WTC11 (cell line): ENCODE measurements at regions not wholly inside any gene's neighbourhood (a gene's known extent, or its start where the extent isn't known, plus 50 kb on each side); places are given as distances from the start of the nearest gene placed in this dataset.

Source experiments
- ATAC-seq: fragments of 200-7000 bp; cut with Tn5 transposase; 2 replicates; pipeline ENCODE4 v1.10.0; 2021; ENCODE audit warnings: mild to moderate bottlenecking, moderate library complexity
- CTCF ChIA-PET: fragments of 300-600 bp; sonication (Branson Sonifier 250); formaldehyde crosslinking; loops from one replicate; lab custom pipeline; 2021; ENCODE audit warnings: antibody characterized with exemption; lab: Charles Lee
- POLR2A ChIA-PET: fragments of 350-600 bp; sonication (Branson Sonifier 250); formaldehyde crosslinking; loops from one replicate; lab custom pipeline; 2021; ENCODE audit warnings: antibody characterized with exemption; lab: Charles Lee
- DNase-seq: peaks from one replicate; pipeline ENCODE4 v3.0.0; 2021; ENCODE audit warnings: low spot score
- H3K27ac Mint-ChIP-seq: 2 replicates; pipeline ENCODE4 v1.8.0; 2021; ENCODE audit warnings: mixed read lengths
- H3K27me3 Mint-ChIP-seq: 2 replicates; pipeline ENCODE4 v1.8.0; 2021; ENCODE audit warnings: low read depth, mild to moderate bottlenecking, moderate library complexity, mixed read lengths
- H3K36me3 Mint-ChIP-seq: 2 replicates; pipeline ENCODE4 v1.8.0; 2021; ENCODE audit warnings: mixed read lengths
- H3K4me1 Mint-ChIP-seq: 2 replicates; pipeline ENCODE4 v1.8.0; 2022; ENCODE audit warnings: mixed read lengths
- H3K4me3 Mint-ChIP-seq: 2 replicates; pipeline ENCODE4 v1.8.0; 2021; ENCODE audit warnings: mild to moderate bottlenecking, moderate library complexity, mixed read lengths
- H3K9me3 Mint-ChIP-seq: 2 replicates; pipeline ENCODE4 v1.8.0; 2021; ENCODE audit warnings: mixed read lengths
- CREM ChIP-seq: sonication (generic); formaldehyde crosslinking; IDR thresholded peaks from 2 replicates; pipeline ENCODE4 v1.8.1; 2022; ENCODE audit warnings: mild to moderate bottlenecking, missing genetic modification reagents, moderate library complexity
- GTF2I ChIP-seq: fragments of 250-450 bp; sonication (Bioruptor Pico); conservative IDR thresholded peaks from 2 replicates; pipeline ENCODE4 v1.4.0; 2021; ENCODE audit warnings: mild to moderate bottlenecking
- KAT7 ChIP-seq: sonication (generic); formaldehyde crosslinking; IDR thresholded peaks from 2 replicates; pipeline ENCODE4 v1.8.1; 2023; ENCODE audit warnings: missing genetic modification reagents, mild to moderate bottlenecking, borderline replicate concordance
- NFYB ChIP-seq: sonication (generic); formaldehyde crosslinking; conservative IDR thresholded peaks from 2 replicates; pipeline ENCODE4 v1.8.0; 2022; ENCODE audit warnings: low read depth, missing genetic modification reagents
- PRDM15 ChIP-seq: sonication (generic); formaldehyde crosslinking; IDR thresholded peaks from 2 replicates; pipeline ENCODE4 v1.8.0; 2022; ENCODE audit warnings: missing genetic modification reagents
- STAT6 ChIP-seq: sonication (generic); formaldehyde crosslinking; conservative IDR thresholded peaks from 2 replicates; pipeline ENCODE4 v1.8.1; 2023; ENCODE audit warnings: mild to moderate bottlenecking, low read depth, missing genetic modification reagents, moderate library complexity
- TEAD1 ChIP-seq: sonication (generic); formaldehyde crosslinking; IDR thresholded peaks from 2 replicates; pipeline ENCODE4 v1.8.0; 2022; ENCODE audit warnings: mild to moderate bottlenecking, missing genetic modification reagents
- TEAD4 ChIP-seq: sonication (generic); formaldehyde crosslinking; IDR thresholded peaks from 2 replicates; pipeline ENCODE4 v1.8.0; 2022; ENCODE audit warnings: mild to moderate bottlenecking, missing genetic modification reagents
- ZNF281 ChIP-seq: sonication (generic); formaldehyde crosslinking; IDR thresholded peaks from 2 replicates; pipeline ENCODE4 v1.8.0; 2023; ENCODE audit warnings: mild to moderate bottlenecking, missing genetic modification reagents
- TF ChIP-seq, protein P1 (sequence below): fragments of 250-450 bp; sonication (Bioruptor Pico); IDR thresholded peaks from 2 replicates; pipeline ENCODE4 v1.9.0; 2021; ENCODE audit warnings: mild to moderate bottlenecking
- TF ChIP-seq, protein P2 (sequence below): sonication (generic); formaldehyde crosslinking; IDR thresholded peaks from 2 replicates; pipeline ENCODE4 v1.8.0; 2022; ENCODE audit warnings: mild to moderate bottlenecking, missing genetic modification reagents
- TF ChIP-seq, protein P3 (sequence below): fragments of 200-600 bp; IDR thresholded peaks from 2 replicates; pipeline ENCODE4 v1.8.0; 2022; ENCODE audit warnings: antibody characterized with exemption
- TF ChIP-seq, protein P4 (sequence below): fragments of 250-450 bp; sonication (Bioruptor Pico); IDR thresholded peaks from 2 replicates; pipeline ENCODE4 v2.1.2; 2022; ENCODE audit warnings: mild to moderate bottlenecking, moderate library complexity
- TF ChIP-seq, protein P5 (sequence below): fragments of 250-450 bp; sonication (Bioruptor Pico); IDR thresholded peaks from 2 replicates; pipeline ENCODE4 v1.8.0; 2021; ENCODE audit warnings: mild to moderate bottlenecking

DNA sequence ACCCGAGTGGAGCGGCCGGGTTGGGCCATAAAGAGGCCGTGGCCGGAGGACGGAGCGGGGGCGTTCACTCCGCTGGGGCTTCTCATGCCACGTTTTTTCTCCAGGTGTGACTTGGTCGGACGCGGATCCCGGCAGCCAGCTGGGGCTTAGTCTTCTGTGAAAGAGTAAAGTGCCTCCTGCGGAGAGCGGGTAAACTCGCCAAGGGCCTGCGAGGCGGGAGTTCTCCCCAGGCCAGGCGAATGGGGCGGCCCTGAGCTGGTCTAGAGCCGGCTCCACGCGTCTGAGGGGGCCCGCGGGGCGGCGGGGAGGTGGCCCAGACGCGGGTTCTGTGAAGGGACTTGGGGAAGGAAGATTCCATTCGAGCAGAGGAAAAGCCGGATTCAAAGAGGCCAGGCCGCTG lies 86.3 kb upstream of the VIPR2 start (continued):
- no peak for TF ChIP-seq PRDM15 (CRISPR knock-in tag)
- TF ChIP-seq CREM (CRISPR knock-in tag), result no peak
- TF ChIP-seq ZNF281 (CRISPR knock-in tag), result no peak
- TF ChIP-seq STAT6 (CRISPR knock-in tag), result no peak
- no peak for TF ChIP-seq TEAD1 (CRISPR knock-in tag)
- TF ChIP-seq, protein P1, sequence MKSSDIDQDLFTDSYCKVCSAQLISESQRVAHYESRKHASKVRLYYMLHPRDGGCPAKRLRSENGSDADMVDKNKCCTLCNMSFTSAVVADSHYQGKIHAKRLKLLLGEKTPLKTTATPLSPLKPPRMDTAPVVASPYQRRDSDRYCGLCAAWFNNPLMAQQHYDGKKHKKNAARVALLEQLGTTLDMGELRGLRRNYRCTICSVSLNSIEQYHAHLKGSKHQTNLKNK (CRISPR knock-in tag), result no peak
- TF ChIP-seq, protein P2, sequence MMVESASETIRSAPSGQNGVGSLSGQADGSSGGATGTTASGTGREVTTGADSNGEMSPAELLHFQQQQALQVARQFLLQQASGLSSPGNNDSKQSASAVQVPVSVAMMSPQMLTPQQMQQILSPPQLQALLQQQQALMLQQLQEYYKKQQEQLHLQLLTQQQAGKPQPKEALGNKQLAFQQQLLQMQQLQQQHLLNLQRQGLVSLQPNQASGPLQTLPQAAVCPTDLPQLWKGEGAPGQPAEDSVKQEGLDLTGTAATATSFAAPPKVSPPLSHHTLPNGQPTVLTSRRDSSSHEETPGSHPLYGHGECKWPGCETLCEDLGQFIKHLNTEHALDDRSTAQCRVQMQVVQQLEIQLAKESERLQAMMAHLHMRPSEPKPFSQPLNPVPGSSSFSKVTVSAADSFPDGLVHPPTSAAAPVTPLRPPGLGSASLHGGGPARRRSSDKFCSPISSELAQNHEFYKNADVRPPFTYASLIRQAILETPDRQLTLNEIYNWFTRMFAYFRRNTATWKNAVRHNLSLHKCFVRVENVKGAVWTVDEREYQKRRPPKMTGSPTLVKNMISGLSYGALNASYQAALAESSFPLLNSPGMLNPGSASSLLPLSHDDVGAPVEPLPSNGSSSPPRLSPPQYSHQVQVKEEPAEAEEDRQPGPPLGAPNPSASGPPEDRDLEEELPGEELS (CRISPR knock-in tag), result no peak
- TF ChIP-seq, protein P3, sequence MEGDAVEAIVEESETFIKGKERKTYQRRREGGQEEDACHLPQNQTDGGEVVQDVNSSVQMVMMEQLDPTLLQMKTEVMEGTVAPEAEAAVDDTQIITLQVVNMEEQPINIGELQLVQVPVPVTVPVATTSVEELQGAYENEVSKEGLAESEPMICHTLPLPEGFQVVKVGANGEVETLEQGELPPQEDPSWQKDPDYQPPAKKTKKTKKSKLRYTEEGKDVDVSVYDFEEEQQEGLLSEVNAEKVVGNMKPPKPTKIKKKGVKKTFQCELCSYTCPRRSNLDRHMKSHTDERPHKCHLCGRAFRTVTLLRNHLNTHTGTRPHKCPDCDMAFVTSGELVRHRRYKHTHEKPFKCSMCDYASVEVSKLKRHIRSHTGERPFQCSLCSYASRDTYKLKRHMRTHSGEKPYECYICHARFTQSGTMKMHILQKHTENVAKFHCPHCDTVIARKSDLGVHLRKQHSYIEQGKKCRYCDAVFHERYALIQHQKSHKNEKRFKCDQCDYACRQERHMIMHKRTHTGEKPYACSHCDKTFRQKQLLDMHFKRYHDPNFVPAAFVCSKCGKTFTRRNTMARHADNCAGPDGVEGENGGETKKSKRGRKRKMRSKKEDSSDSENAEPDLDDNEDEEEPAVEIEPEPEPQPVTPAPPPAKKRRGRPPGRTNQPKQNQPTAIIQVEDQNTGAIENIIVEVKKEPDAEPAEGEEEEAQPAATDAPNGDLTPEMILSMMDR, result no peak

GRCh38 chr7:159229683-159230475 lies 85.2 kb upstream of the VIPR2 start:
- no peak for ATAC-seq
- Mint-ChIP-seq H3K4me1 (0 out of 2 replicates have a peak, but pooled peaks cover 4% of the 10 kb centered on the region), H3K4me3 (no peak overlapping the region), H3K27ac (no peak overlapping the region), H3K27me3 (no peaks in the 10 kb centered on the region), H3K36me3 (no peaks in the 10 kb centered on the region), H3K9me3 (no peaks in the 10 kb centered on the region; the same call in 1 of the 2 replicates)
- ChIA-PET CTCF (no interaction called here), POLR2A (no interaction called here)
- DNase-seq, result no peak
- TF ChIP-seq, protein P4, sequence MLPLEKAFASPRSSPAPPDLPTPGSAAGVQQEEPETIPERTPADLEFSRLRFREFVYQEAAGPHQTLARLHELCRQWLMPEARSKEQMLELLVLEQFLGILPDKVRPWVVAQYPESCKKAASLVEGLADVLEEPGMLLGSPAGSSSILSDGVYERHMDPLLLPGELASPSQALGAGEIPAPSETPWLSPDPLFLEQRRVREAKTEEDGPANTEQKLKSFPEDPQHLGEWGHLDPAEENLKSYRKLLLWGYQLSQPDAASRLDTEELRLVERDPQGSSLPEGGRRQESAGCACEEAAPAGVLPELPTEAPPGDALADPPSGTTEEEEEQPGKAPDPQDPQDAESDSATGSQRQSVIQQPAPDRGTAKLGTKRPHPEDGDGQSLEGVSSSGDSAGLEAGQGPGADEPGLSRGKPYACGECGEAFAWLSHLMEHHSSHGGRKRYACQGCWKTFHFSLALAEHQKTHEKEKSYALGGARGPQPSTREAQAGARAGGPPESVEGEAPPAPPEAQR, result no peak
- TF ChIP-seq, protein P5, sequence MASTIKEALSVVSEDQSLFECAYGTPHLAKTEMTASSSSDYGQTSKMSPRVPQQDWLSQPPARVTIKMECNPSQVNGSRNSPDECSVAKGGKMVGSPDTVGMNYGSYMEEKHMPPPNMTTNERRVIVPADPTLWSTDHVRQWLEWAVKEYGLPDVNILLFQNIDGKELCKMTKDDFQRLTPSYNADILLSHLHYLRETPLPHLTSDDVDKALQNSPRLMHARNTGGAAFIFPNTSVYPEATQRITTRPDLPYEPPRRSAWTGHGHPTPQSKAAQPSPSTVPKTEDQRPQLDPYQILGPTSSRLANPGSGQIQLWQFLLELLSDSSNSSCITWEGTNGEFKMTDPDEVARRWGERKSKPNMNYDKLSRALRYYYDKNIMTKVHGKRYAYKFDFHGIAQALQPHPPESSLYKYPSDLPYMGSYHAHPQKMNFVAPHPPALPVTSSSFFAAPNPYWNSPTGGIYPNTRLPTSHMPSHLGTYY, result no peak
- TF ChIP-seq GTF2I (CRISPR knock-in tag) (no peak), NFYB (CRISPR knock-in tag) (no peak), KAT7 (no peak), TEAD4 (no peak)
